ENCODE measurements at regions not wholly inside any gene's neighbourhood (a gene's known extent, or its start where the extent isn't known, plus 50 kb on each side); places are given as distances from the start of the nearest gene placed in this dataset.

DNA sequence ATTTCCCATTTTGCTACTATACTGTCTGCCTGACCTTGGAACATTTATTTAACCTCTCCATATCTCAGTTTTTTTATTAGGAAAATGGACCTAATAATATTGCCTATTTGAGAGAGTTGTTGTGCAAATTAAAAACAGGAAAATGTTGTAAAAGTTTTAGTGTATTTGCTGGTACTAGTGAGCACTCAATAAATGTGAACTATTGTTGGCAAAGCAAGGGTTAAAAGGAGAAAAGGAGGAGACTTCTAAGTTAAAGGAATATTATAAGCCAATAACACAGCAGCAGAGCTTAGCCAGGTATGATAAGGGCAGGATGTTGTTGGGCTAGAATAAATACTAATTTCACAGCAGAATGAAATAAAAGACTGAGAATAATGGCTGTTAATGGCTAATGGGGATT lies 211.9 kb upstream of the FUT9 start:
- Histone ChIP-seq H3K27me3 (ENCODE audit: insufficient read depth, low read length) (peaks cover 26% of the 10 kb centered on the region; the same call in 1 of the 2 replicates), H3K27ac (ENCODE audit: insufficient read length, low read depth, low read length) (no peak overlapping the region), H3K4ac (ENCODE audit: low read depth, low read length) (no peak overlapping the region), H2AK5ac (ENCODE audit: insufficient read length, low read length) (no peak overlapping the region), H3K79me2 (ENCODE audit: insufficient read depth, low read length) (no peaks in the 10 kb centered on the region), H3K23me2 (ENCODE audit: insufficient read length, low read depth, low read length, poor library complexity, severe bottlenecking) (no peaks in the 10 kb centered on the region), H3K4me2 (ENCODE audit: insufficient read depth, insufficient read length, low read length) (no peak overlapping the region), H2AFZ (ENCODE audit: low read length) (no peak overlapping the region), H3K4me1 (ENCODE audit: insufficient read depth, low read length) (peaks cover 5% of the 10 kb centered on the region; the same call in 1 of the 2 replicates), H2BK20ac (ENCODE audit: low read depth, low read length, poor library complexity, severe bottlenecking) (no peak overlapping the region), H4K20me1 (ENCODE audit: control insufficient read depth, insufficient read depth, insufficient read length) (no peaks in the 10 kb centered on the region), H3K18ac (ENCODE audit: insufficient read length, low read depth, low read length) (no peak overlapping the region), H4K5ac (ENCODE audit: insufficient read length, low read depth, low read length) (no peak overlapping the region), H4K91ac (ENCODE audit: insufficient read length, low read depth, low read length) (no peak overlapping the region), H2BK12ac (ENCODE audit: insufficient read length, low read depth, low read length) (no peak overlapping the region), H4K8ac (replicated peaks; ENCODE audit: insufficient read length, low read depth, low read length) (no peak overlapping the region), H2BK5ac (ENCODE audit: insufficient read length, low read length) (no peak overlapping the region), H3K23ac (ENCODE audit: insufficient read length, low read depth, low read length) (no peak overlapping the region), H3K14ac (ENCODE audit: insufficient read depth, low read length) (no peak overlapping the region), H2BK15ac (ENCODE audit: low read depth, low read length) (no peak overlapping the region), H3K9me3 (ENCODE audit: control insufficient read depth, low read depth, low read length) (no peaks in the 10 kb centered on the region), H3K9ac (ENCODE audit: extremely low read depth, insufficient read length, low read length) (no peak overlapping the region), H3K79me1 (ENCODE audit: insufficient read depth, low read depth, low read length, poor library complexity, severe bottlenecking) (no peaks in the 10 kb centered on the region), H2BK120ac (ENCODE audit: low read depth, low read length, poor library complexity, severe bottlenecking) (no peak overlapping the region), H3K56ac (ENCODE audit: insufficient read length, low read depth, low read length) (no peak overlapping the region), H3T11ph (ENCODE audit: low read length) (no peak overlapping the region)
- peaks cover 70% of the 10 kb centered on the region for H3K27me3 Mint-ChIP-seq (ENCODE audit: low read depth)
- peaks cover 0 to 3% of the 10 kb centered on the region in 2 experiments; a peak in 2 of 5 replicates for H3K9me3 Mint-ChIP-seq
- no peak overlapping the region for H3K27ac Mint-ChIP-seq
- H3K4me3 Mint-ChIP-seq = no peak overlapping the region
- peaks cover 25 to 39% of the 10 kb centered on the region in 2 experiments for H3K4me1 Mint-ChIP-seq
- no peaks in the 10 kb centered on the region for H3K36me3 Mint-ChIP-seq (ENCODE audit: insufficient read depth in 1 of 3, low read depth in 3 of 3)
- TF ChIP-seq, protein P1, sequence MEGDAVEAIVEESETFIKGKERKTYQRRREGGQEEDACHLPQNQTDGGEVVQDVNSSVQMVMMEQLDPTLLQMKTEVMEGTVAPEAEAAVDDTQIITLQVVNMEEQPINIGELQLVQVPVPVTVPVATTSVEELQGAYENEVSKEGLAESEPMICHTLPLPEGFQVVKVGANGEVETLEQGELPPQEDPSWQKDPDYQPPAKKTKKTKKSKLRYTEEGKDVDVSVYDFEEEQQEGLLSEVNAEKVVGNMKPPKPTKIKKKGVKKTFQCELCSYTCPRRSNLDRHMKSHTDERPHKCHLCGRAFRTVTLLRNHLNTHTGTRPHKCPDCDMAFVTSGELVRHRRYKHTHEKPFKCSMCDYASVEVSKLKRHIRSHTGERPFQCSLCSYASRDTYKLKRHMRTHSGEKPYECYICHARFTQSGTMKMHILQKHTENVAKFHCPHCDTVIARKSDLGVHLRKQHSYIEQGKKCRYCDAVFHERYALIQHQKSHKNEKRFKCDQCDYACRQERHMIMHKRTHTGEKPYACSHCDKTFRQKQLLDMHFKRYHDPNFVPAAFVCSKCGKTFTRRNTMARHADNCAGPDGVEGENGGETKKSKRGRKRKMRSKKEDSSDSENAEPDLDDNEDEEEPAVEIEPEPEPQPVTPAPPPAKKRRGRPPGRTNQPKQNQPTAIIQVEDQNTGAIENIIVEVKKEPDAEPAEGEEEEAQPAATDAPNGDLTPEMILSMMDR (conservative IDR thresholded peaks at IDR 0.05) = no peak
- no peak for DNase-seq
